NCI-H1436 treated with DMSO at 0.1 percent for 48 hours (cell line): ENCODE measurements at regions not wholly inside any gene's neighbourhood (a gene's known extent, or its start where the extent isn't known, plus 50 kb on each side); places are given as distances from the start of the nearest gene placed in this dataset.

Experiments used
- DNase-seq: peaks from one replicate; lab custom pipeline; 2025; lab: John Stamatoyannopoulos, UW

- DNase-seq: no peak
These were observed 1133.9 kb downstream of the AACS start for GRCh38 chr12:126198966-126199692.

GRCh38 chr12:126201981-126202537 is 1136.8 kb downstream of the AACS start:
- DNase-seq: no peak

- DNase-seq: no peak
These were observed 1139.1 kb downstream of the AACS start for GRCh38 chr12:126204326-126204725.

- DNase-seq: no peak
These were observed 1144.8 kb downstream of the AACS start for GRCh38 chr12:126210026-126210425.

GRCh38 chr12:126210448-126210847 is 1145.2 kb downstream of the AACS start:
- no peak for DNase-seq

GRCh38 chr12:126212824-126213223 is 1147.6 kb downstream of the AACS start:
- DNase-seq: no peak

GRCh38 chr12:126218697-126219096 is 1153.5 kb downstream of the AACS start:
- no peak for DNase-seq

- no peak for DNase-seq
These were observed 1153.9 kb downstream of the AACS start for GRCh38 chr12:126219139-126219538.

- DNase-seq: no peak
These were observed 1154.5 kb downstream of the AACS start for GRCh38 chr12:126219654-126220279.

GRCh38 chr12:126224032-126224431 is 1158.8 kb downstream of the AACS start:
- DNase-seq: no peak

GRCh38 chr12:126228936-126229335 is 1163.7 kb downstream of the AACS start:
- DNase-seq: no peak

- no peak for DNase-seq
These were observed 1167.5 kb downstream of the AACS start for GRCh38 chr12:126232711-126233110.

- DNase-seq: no peak
These were observed 1168.4 kb downstream of the AACS start for GRCh38 chr12:126233625-126234024.

GRCh38 chr12:126243814-126244440 is 1178.7 kb downstream of the AACS start:
- no peak for DNase-seq

- DNase-seq: no peak
These were observed 1182.7 kb downstream of the AACS start for GRCh38 chr12:126247936-126248335.

- no peak for DNase-seq
These were observed 1183.7 kb downstream of the AACS start for GRCh38 chr12:126248871-126249403.

GRCh38 chr12:126258190-126258589 is 1193.0 kb downstream of the AACS start:
- DNase-seq: no peak

GRCh38 chr12:126262829-126263228 is 1197.6 kb downstream of the AACS start:
- no peak for DNase-seq

- DNase-seq: no peak
These were observed 1203.0 kb downstream of the AACS start for GRCh38 chr12:126268222-126268621.

GRCh38 chr12:126271159-126271558 is 1205.9 kb downstream of the AACS start:
- no peak for DNase-seq

- DNase-seq: no peak
These were observed 1217.5 kb downstream of the AACS start for GRCh38 chr12:126282691-126283090.

- no peak for DNase-seq
These were observed 1221.0 kb downstream of the AACS start for GRCh38 chr12:126286203-126286602.

GRCh38 chr12:126290456-126290855 is 1225.2 kb downstream of the AACS start:
- DNase-seq: no peak
